ENCODE measurements at regions not wholly inside any gene's neighbourhood (a gene's known extent, or its start where the extent isn't known, plus 50 kb on each side); places are given as distances from the start of the nearest gene placed in this dataset.

GRCh38 chr21:18138507-18138906, 106.1 kb upstream of the CHODL start:
- TF ChIP-seq POLR2A (IDR thresholded peaks at IDR 0.05) (no peak), CTCF (IDR thresholded peaks at IDR 0.05) (no peak), EP300 (IDR thresholded peaks at IDR 0.05) (no peak), POLR2AphosphoS5 (IDR thresholded peaks at IDR 0.05) (no peak)

Data from upper lobe of left lung (tissue), 4 donors.